ENCODE measurements at regions not wholly inside any gene's neighbourhood (a gene's known extent, or its start where the extent isn't known, plus 50 kb on each side); places are given as distances from the start of the nearest gene placed in this dataset.

DNA sequence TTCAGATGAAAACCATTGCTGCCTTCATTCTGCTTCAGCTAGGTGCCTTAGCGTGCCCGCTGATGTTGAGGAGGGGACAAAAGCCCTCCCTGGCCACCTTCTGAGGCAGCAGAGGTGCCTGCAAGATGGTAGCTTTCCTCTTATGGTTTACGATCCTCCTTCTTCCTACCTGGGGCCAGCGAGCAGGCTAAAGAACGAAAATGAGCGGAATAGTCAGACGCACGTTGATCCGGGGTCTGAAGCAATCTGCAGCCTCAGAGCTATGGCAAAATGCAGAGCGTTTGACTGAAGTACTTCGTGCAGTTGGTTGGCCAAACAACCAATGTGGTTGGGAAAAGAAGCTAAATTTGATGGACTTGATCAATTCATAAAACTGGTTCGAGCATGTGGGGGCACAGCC lies 95.5 kb downstream of the GATA3 start:
- Histone ChIP-seq H3K27me3 (replicated peaks; ENCODE audit: insufficient read depth) (no peaks in the 10 kb centered on the region), H3K4me3 (no peak overlapping the region), H3K9me3 (no peaks in the 10 kb centered on the region), H3K27ac (no peak overlapping the region), H3K36me3 (no peaks in the 10 kb centered on the region), H3K4me1 (replicated peaks) (no peaks in the 10 kb centered on the region)
- no peak for DNase-seq (ENCODE audit: low spot score)
- intact Hi-C loops (cut with DNase I) = no loop called here
- WGBS = 92% methylated on average over 12 of the region's 12 CpGs
- no peak for TF ChIP-seq POLR2A (IDR thresholded peaks at IDR 0.05)
- TF ChIP-seq CTCF (IDR thresholded peaks at IDR 0.05) = no peak
- no peak for TF ChIP-seq POLR2AphosphoS5 (IDR thresholded peaks at IDR 0.05)

DNA sequence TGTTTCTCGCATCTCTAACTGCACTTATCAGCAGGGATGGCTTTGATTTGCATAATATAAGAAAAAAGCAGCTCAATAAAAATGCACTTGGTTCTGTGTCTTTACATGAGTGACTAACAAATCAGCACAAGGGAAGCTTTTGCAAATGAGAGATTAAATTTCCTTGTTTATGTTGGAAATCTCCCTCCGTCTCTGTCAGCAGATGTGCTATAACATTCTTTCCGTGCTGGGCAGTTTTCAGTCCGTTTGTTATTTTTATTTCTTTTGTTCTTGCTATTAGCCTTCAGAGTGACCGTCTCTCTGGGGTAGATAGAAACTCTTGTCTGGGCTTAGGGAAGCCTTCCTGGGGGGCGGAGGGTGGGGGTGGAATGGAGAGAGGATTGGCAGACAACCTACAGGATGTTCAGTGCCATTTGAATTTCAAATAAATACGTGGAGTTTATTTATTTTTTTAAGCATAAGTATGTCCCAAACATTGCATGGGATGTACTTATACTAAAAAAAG lies 96.0 kb downstream of the GATA3 start:
- no peak for TF ChIP-seq POLR2AphosphoS5 (IDR thresholded peaks at IDR 0.05)
- TF ChIP-seq POLR2A (IDR thresholded peaks at IDR 0.05) = no peak
- TF ChIP-seq CTCF (IDR thresholded peaks at IDR 0.05) = no peak
- DNase-seq (ENCODE audit: low spot score) = no peak
- WGBS = 44% methylated on average over 7 of the region's 7 CpGs
- intact Hi-C loops (cut with DNase I) = no loop called here
- Histone ChIP-seq H3K27me3 (replicated peaks; ENCODE audit: insufficient read depth) (no peaks in the 10 kb centered on the region), H3K27ac (no peak overlapping the region), H3K9me3 (no peaks in the 10 kb centered on the region), H3K4me1 (replicated peaks) (no peaks in the 10 kb centered on the region), H3K4me3 (no peak overlapping the region), H3K36me3 (no peaks in the 10 kb centered on the region)

- no peak overlapping the region for H3K4me3 ChIP-seq
- no peaks in the 10 kb centered on the region for H3K27me3 ChIP-seq (replicated peaks; ENCODE audit: insufficient read depth)
- TF ChIP-seq POLR2A (IDR thresholded peaks at IDR 0.05) = no peak
- H3K36me3 ChIP-seq = no peaks in the 10 kb centered on the region
- DNase-seq (ENCODE audit: low spot score) = no peak
- no peak overlapping the region for H3K27ac ChIP-seq
- 68% methylated on average over 4 of the region's 4 CpGs for WGBS
- no peaks in the 10 kb centered on the region for H3K4me1 ChIP-seq (replicated peaks)
- intact Hi-C loops (cut with DNase I) = no loop called here
- H3K9me3 ChIP-seq = no peaks in the 10 kb centered on the region
Observed at GRCh38 chr10:8151086-8151485, 96.6 kb downstream of the GATA3 start.

DNA sequence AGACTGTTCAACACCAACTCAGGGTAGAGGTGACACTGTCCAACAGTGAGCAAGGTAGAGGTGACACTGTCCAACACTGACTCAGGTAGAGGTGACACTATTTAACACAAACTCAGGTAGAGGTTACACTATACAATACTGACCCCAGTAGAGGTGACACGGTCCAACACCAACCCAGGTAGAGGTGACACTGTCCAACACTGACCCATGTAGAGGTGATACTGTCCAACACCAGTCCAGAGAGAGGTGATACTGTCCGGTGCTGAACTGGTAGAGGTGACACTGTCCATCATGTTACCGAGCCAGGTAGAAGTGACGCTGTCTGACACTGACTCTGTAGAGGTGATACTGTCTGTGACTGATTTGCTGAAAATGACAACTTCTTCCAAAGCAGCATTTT lies 102.4 kb downstream of the GATA3 start:
- intact Hi-C loops (cut with DNase I) = no loop called here

DNA sequence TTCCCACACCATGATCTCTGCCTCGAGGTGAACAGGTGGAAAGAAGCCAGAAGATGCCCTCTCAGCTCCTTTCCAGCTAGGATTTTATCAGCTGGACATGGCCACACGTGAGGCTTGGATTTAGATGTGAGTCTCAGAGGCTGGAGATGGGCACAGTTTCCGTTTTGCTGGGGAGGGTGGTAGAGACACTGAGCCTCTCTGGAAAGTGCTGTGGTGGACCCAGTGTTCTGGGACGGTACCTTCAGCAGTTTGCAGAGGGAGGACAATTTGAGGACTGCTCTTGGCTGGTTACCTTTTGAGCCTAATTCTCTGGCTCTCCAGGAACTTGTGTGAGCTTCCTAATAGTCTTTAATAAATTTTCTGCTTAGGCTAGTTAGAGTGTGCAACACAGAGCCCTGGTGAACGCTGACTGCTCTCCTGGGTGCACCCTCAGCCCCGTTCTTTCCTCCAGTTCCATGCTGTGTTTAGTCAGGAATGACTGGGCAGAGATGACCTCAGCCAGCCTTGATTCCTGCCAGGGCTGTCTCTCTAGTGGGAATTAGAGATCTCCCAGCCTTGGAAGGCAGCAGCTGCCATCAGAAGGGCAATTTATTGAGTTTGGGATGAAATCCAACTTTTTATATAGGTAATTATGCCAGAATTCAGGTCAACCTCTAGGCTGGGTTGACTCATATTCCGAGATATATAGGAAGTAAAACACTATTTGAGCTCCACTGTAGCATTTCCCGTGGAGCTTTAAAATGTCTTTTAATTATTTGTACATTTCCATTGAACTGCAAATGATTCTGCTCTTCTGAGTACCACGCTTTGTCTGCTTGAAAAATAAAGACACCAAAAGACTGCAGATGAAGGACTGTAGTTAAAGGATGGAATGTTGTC lies 103.9 kb downstream of the GATA3 start:
- H3K36me3 ChIP-seq = no peaks in the 10 kb centered on the region
- WGBS = 54% methylated on average over 9 of the region's 9 CpGs
- intact Hi-C loops (cut with DNase I) = no loop called here
- DNase-seq (ENCODE audit: low spot score) = no peak
- no peaks in the 10 kb centered on the region for H3K9me3 ChIP-seq
- H3K4me1 ChIP-seq (replicated peaks) = no peaks in the 10 kb centered on the region
- TF ChIP-seq POLR2A (IDR thresholded peaks at IDR 0.05) = no peak
- TF ChIP-seq POLR2AphosphoS5 (IDR thresholded peaks at IDR 0.05) = no peak
- H3K27ac ChIP-seq = no peak overlapping the region
- H3K27me3 ChIP-seq (replicated peaks; ENCODE audit: insufficient read depth) = no peaks in the 10 kb centered on the region
- no peak overlapping the region for H3K4me3 ChIP-seq

More for the DNA sequence above, 102.4 kb downstream of the GATA3 start:
- Histone ChIP-seq H3K27me3 (replicated peaks; ENCODE audit: insufficient read depth) (no peaks in the 10 kb centered on the region), H3K4me3 (no peak overlapping the region), H3K36me3 (no peaks in the 10 kb centered on the region), H3K27ac (no peak overlapping the region), H3K4me1 (replicated peaks) (no peaks in the 10 kb centered on the region), H3K9me3 (no peaks in the 10 kb centered on the region)
- no peak for DNase-seq (ENCODE audit: low spot score)
- TF ChIP-seq CTCF (IDR thresholded peaks at IDR 0.05) = no peak
- no peak for TF ChIP-seq POLR2A (IDR thresholded peaks at IDR 0.05)
- no peak for TF ChIP-seq POLR2AphosphoS5 (IDR thresholded peaks at IDR 0.05)
- 96% methylated on average over 4 of the region's 4 CpGs for WGBS
